SJSA1 (cell line): ENCODE measurements at regions not wholly inside any gene's neighbourhood (a gene's known extent, or its start where the extent isn't known, plus 50 kb on each side); places are given as distances from the start of the nearest gene placed in this dataset.

ENCODE experiments used
- DNase-seq, 2 experiments: peaks; one replicate each; pipeline ENCODE4 v3.0.0-alpha.2; 2015 to 2020; ENCODE audit warnings: low spot score in 2 of 2, low read depth in 1 of 2
- H3K27ac ChIP-seq: fragments of 250-450 bp; sonication (Bioruptor Pico); 2 replicates; pipeline ENCODE4 v1.5.1; 2020; ENCODE audit warnings: mild to moderate bottlenecking, moderate library complexity
- H3K27me3 ChIP-seq: fragments of 250-450 bp; sonication (Bioruptor Pico); replicated peaks from 2 replicates; pipeline ENCODE4 v1.5.1; 2020; ENCODE audit warnings: mild to moderate bottlenecking, moderate library complexity
- H3K36me3 ChIP-seq: fragments of 250-450 bp; sonication (Bioruptor Pico); 2 replicates; pipeline ENCODE4 v1.5.1; 2020; ENCODE audit warnings: mild to moderate bottlenecking
- H3K4me1 ChIP-seq: fragments of 250-450 bp; sonication (Bioruptor Pico); replicated peaks from 2 replicates; pipeline ENCODE4 v1.6.1; 2021; ENCODE audit warnings: mild to moderate bottlenecking
- H3K4me3 ChIP-seq: fragments of 250-450 bp; sonication (Bioruptor Pico); 2 replicates; pipeline ENCODE4 v1.5.1; 2020; ENCODE audit warnings: mild to moderate bottlenecking
- H3K9me3 ChIP-seq: fragments of 250-450 bp; sonication (Bioruptor Pico); replicated peaks from 2 replicates; pipeline ENCODE4 v1.5.1; 2020; ENCODE audit warnings: mild to moderate bottlenecking

- H3K4me3 ChIP-seq: no peak overlapping the region
- H3K27ac ChIP-seq: no peak overlapping the region
- no peak for DNase-seq
- no peaks in the 10 kb centered on the region for H3K4me1 ChIP-seq
- no peaks in the 10 kb centered on the region for H3K27me3 ChIP-seq
- no peaks in the 10 kb centered on the region for H3K9me3 ChIP-seq
- H3K36me3 ChIP-seq: no peaks in the 10 kb centered on the region
Observed at GRCh38 chr13:47665043-47665442, 336.0 kb downstream of the SUCLA2 start.

GRCh38 chr13:47661076-47661475, 340.0 kb downstream of the SUCLA2 start:
- no peak overlapping the region for H3K27ac ChIP-seq
- H3K4me1 ChIP-seq: no peaks in the 10 kb centered on the region
- no peaks in the 10 kb centered on the region for H3K27me3 ChIP-seq
- H3K36me3 ChIP-seq: no peaks in the 10 kb centered on the region
- DNase-seq: no peak
- no peaks in the 10 kb centered on the region for H3K9me3 ChIP-seq
- no peak overlapping the region for H3K4me3 ChIP-seq

- no peak for DNase-seq
- no peaks in the 10 kb centered on the region for H3K9me3 ChIP-seq
- no peaks in the 10 kb centered on the region for H3K36me3 ChIP-seq
- no peak overlapping the region for H3K27ac ChIP-seq
- no peak overlapping the region for H3K4me3 ChIP-seq
- no peaks in the 10 kb centered on the region for H3K27me3 ChIP-seq
- no peaks in the 10 kb centered on the region for H3K4me1 ChIP-seq
Observed at GRCh38 chr13:47656651-47657050, 344.4 kb downstream of the SUCLA2 start.

GRCh38 chr13:47650209-47650608, 350.9 kb downstream of the SUCLA2 start:
- Histone ChIP-seq H3K4me3 (no peak overlapping the region), H3K27ac (no peak overlapping the region), H3K27me3 (no peaks in the 10 kb centered on the region), H3K36me3 (no peaks in the 10 kb centered on the region), H3K9me3 (no peaks in the 10 kb centered on the region), H3K4me1 (no peaks in the 10 kb centered on the region)
- DNase-seq: no peak

GRCh38 chr13:47647001-47647400, 354.1 kb downstream of the SUCLA2 start:
- Histone ChIP-seq H3K4me1 (no peaks in the 10 kb centered on the region), H3K9me3 (no peaks in the 10 kb centered on the region), H3K36me3 (no peaks in the 10 kb centered on the region), H3K27me3 (no peaks in the 10 kb centered on the region), H3K4me3 (no peak overlapping the region), H3K27ac (no peak overlapping the region)
- DNase-seq: no peak

- H3K9me3 ChIP-seq: no peaks in the 10 kb centered on the region
- H3K36me3 ChIP-seq: no peaks in the 10 kb centered on the region
- no peaks in the 10 kb centered on the region for H3K27me3 ChIP-seq
- no peak for DNase-seq
- no peak overlapping the region for H3K4me3 ChIP-seq
- H3K4me1 ChIP-seq: no peaks in the 10 kb centered on the region
- no peak overlapping the region for H3K27ac ChIP-seq
Observed at GRCh38 chr13:47646298-47646697, 354.8 kb downstream of the SUCLA2 start.

- Histone ChIP-seq H3K4me1 (no peaks in the 10 kb centered on the region), H3K36me3 (no peaks in the 10 kb centered on the region), H3K4me3 (no peak overlapping the region), H3K27me3 (no peaks in the 10 kb centered on the region), H3K27ac (no peak overlapping the region), H3K9me3 (no peaks in the 10 kb centered on the region)
- DNase-seq: no peak
Observed at GRCh38 chr13:47639738-47640447, 361.2 kb downstream of the SUCLA2 start.

- no peak for DNase-seq
- Histone ChIP-seq H3K36me3 (no peaks in the 10 kb centered on the region), H3K27me3 (no peaks in the 10 kb centered on the region), H3K4me1 (no peaks in the 10 kb centered on the region), H3K9me3 (no peaks in the 10 kb centered on the region), H3K27ac (no peak overlapping the region), H3K4me3 (no peak overlapping the region)
Observed at GRCh38 chr13:47638627-47639026, 362.4 kb downstream of the SUCLA2 start.

GRCh38 chr13:47632311-47632710, 368.8 kb downstream of the SUCLA2 start:
- no peaks in the 10 kb centered on the region for H3K9me3 ChIP-seq
- no peak overlapping the region for H3K4me3 ChIP-seq
- H3K4me1 ChIP-seq: no peaks in the 10 kb centered on the region
- no peaks in the 10 kb centered on the region for H3K27me3 ChIP-seq
- no peak for DNase-seq
- H3K36me3 ChIP-seq: no peaks in the 10 kb centered on the region
- H3K27ac ChIP-seq: no peak overlapping the region

GRCh38 chr13:47628666-47629065, 372.4 kb downstream of the SUCLA2 start:
- H3K27ac ChIP-seq: no peak overlapping the region

GRCh38 chr13:47623862-47624261, 377.2 kb downstream of the SUCLA2 start:
- Histone ChIP-seq H3K4me3 (no peak overlapping the region), H3K4me1 (no peaks in the 10 kb centered on the region), H3K36me3 (no peaks in the 10 kb centered on the region), H3K27ac (no peak overlapping the region), H3K9me3 (no peaks in the 10 kb centered on the region), H3K27me3 (no peaks in the 10 kb centered on the region)
- no peak for DNase-seq

More at GRCh38 chr13:47628666-47629065, 372.4 kb downstream of the SUCLA2 start:
- H3K9me3 ChIP-seq: no peaks in the 10 kb centered on the region
- DNase-seq: no peak
- H3K4me3 ChIP-seq: no peak overlapping the region
- no peaks in the 10 kb centered on the region for H3K4me1 ChIP-seq
- H3K27me3 ChIP-seq: no peaks in the 10 kb centered on the region
- no peaks in the 10 kb centered on the region for H3K36me3 ChIP-seq

- no peaks in the 10 kb centered on the region for H3K9me3 ChIP-seq
- no peak for DNase-seq
- no peaks in the 10 kb centered on the region for H3K4me1 ChIP-seq
- no peak overlapping the region for H3K27ac ChIP-seq
- H3K4me3 ChIP-seq: no peak overlapping the region
- no peaks in the 10 kb centered on the region for H3K27me3 ChIP-seq
- H3K36me3 ChIP-seq: no peaks in the 10 kb centered on the region
Observed at GRCh38 chr13:47621931-47622330, 379.1 kb downstream of the SUCLA2 start.

GRCh38 chr13:47611664-47612288, 389.3 kb downstream of the SUCLA2 start:
- H3K4me3 ChIP-seq: no peak overlapping the region
- no peak overlapping the region for H3K27ac ChIP-seq
- H3K9me3 ChIP-seq: no peaks in the 10 kb centered on the region
- no peaks in the 10 kb centered on the region for H3K4me1 ChIP-seq
- DNase-seq: no peak
- H3K36me3 ChIP-seq: no peaks in the 10 kb centered on the region
- no peaks in the 10 kb centered on the region for H3K27me3 ChIP-seq

- no peak for DNase-seq
Observed at GRCh38 chr13:47610687-47611086, 390.4 kb downstream of the SUCLA2 start.

GRCh38 chr13:47603365-47603764, 397.7 kb downstream of the SUCLA2 start:
- DNase-seq: no peak
- Histone ChIP-seq H3K27me3 (no peaks in the 10 kb centered on the region), H3K4me1 (no peaks in the 10 kb centered on the region), H3K4me3 (no peak overlapping the region), H3K9me3 (no peaks in the 10 kb centered on the region), H3K27ac (no peak overlapping the region), H3K36me3 (no peaks in the 10 kb centered on the region)

More at GRCh38 chr13:47610687-47611086, 390.4 kb downstream of the SUCLA2 start:
- Histone ChIP-seq H3K27me3 (no peaks in the 10 kb centered on the region), H3K27ac (no peak overlapping the region), H3K36me3 (no peaks in the 10 kb centered on the region), H3K4me3 (no peak overlapping the region), H3K9me3 (no peaks in the 10 kb centered on the region), H3K4me1 (no peaks in the 10 kb centered on the region)
